Prostate gland (tissue), 2 donors: ENCODE measurements at regions not wholly inside any gene's neighbourhood (a gene's known extent, or its start where the extent isn't known, plus 50 kb on each side); places are given as distances from the start of the nearest gene placed in this dataset.

ENCODE experiments used
- DNase-seq: peaks from one replicate; pipeline ENCODE4 v3.0.0-alpha.2; 2019; ENCODE audit warnings: low spot score
- H3K27ac ChIP-seq, 2 donors: fragments of 200-600 bp; sonication (generic); 2 replicates each; pipeline ENCODE4 v1.5.1; 2017 to 2019
- H3K27me3 ChIP-seq: fragments of 200-600 bp; sonication (generic); replicated peaks from 2 replicates; pipeline ENCODE4 v1.5.1; 2019; ENCODE audit not compliant: insufficient read depth
- H3K36me3 ChIP-seq, 2 donors: fragments of 200-600 bp; sonication (generic); 1 replicate in 1 of 2; 2 replicates in 1 of 2; pipeline versions ENCODE4 v1.5.1 to v1.8.1; 2017 to 2019
- H3K4me1 ChIP-seq: fragments of 200-600 bp; sonication (generic); replicated peaks from 2 replicates; pipeline ENCODE4 v1.5.1; 2019
- H3K4me3 ChIP-seq, 2 donors: fragments of 200-600 bp; sonication (generic); 2 replicates each; pipeline ENCODE4 v1.5.1; 2017 to 2019
- H3K9me3 ChIP-seq: fragments of 200-600 bp; sonication (generic); 2 replicates; pipeline ENCODE4 v1.5.1; 2017
- CTCF ChIP-seq, 4 experiments: fragments of 200-600 bp in 2 of 4; fragments of 450-650 bp in 2 of 4; sonication (generic) in 2 of 4; IDR thresholded peaks; 1 replicate in 3 of 4; 2 replicates in 1 of 4; pipeline ENCODE4 v1.5.1; 2016 to 2019; ENCODE audit warnings: antibody characterized with exemption in 4 of 4, mild to moderate bottlenecking in 2 of 4, moderate library complexity in 2 of 4
- POLR2A ChIP-seq: fragments of 450-650 bp; IDR thresholded peaks from one replicate; pipeline ENCODE4 v1.6.1; 2016; ENCODE audit warnings: antibody characterized with exemption, mild to moderate bottlenecking
- POLR2AphosphoS5 ChIP-seq: sonication (generic); formaldehyde crosslinking; IDR thresholded peaks from one replicate; pipeline ENCODE4 v1.6.1; 2017; ENCODE audit warnings: antibody characterized with exemption
- WGBS: methylation state at CpG from one replicate; pipeline ENCODE4 v1.1.5; 2018; 5-methylcytosine and 5-hydroxymethylcytosine counted together
- intact Hi-C: fragments of 100-400 bp; cut with DNase I; formaldehyde crosslinking; loops from one replicate; pipeline ENCODE4 v1.14.2; 2022

GRCh38 chr11:45394294-45395085 is 108.3 kb upstream of the SYT13 start:
- 88% methylated on average over 8 of the region's 8 CpGs for WGBS
- intact Hi-C loops, result no loop called here
- H3K4me3 ChIP-seq, result no peak overlapping the region

GRCh38 chr11:45393826-45394225 is 107.7 kb upstream of the SYT13 start:
- Histone ChIP-seq H3K9me3 (no peaks in the 10 kb centered on the region), H3K4me3 (no peak overlapping the region), H3K27ac (no peak overlapping the region), H3K36me3 (no peaks in the 10 kb centered on the region), H3K4me1 (no peaks in the 10 kb centered on the region), H3K27me3 (no peaks in the 10 kb centered on the region)
- TF ChIP-seq POLR2AphosphoS5 (no peak), POLR2A (no peak), CTCF (IDR thresholded peaks at IDR 0.05) (no peak)
- 92% methylated on average over 11 of the region's 11 CpGs for WGBS
- DNase-seq, result no peak
- intact Hi-C loops, result no loop called here

More at GRCh38 chr11:45394294-45395085, 108.3 kb upstream of the SYT13 start:
- Histone ChIP-seq H3K9me3 (no peaks in the 10 kb centered on the region), H3K36me3 (no peaks in the 10 kb centered on the region), H3K27ac (no peak overlapping the region), H3K4me1 (no peaks in the 10 kb centered on the region), H3K27me3 (no peaks in the 10 kb centered on the region)
- no peak for TF ChIP-seq POLR2AphosphoS5
- no peak for TF ChIP-seq CTCF (IDR thresholded peaks at IDR 0.05)
- TF ChIP-seq POLR2A, result no peak
- DNase-seq, result no peak

GRCh38 chr11:45393334-45393733 is 107.2 kb upstream of the SYT13 start:
- Histone ChIP-seq H3K27me3 (no peaks in the 10 kb centered on the region), H3K36me3 (no peaks in the 10 kb centered on the region), H3K4me1 (no peaks in the 10 kb centered on the region), H3K27ac (no peak overlapping the region), H3K4me3 (no peak overlapping the region), H3K9me3 (no peaks in the 10 kb centered on the region)
- DNase-seq, result no peak
- 78% methylated on average over 6 of the region's 6 CpGs for WGBS
- TF ChIP-seq CTCF (IDR thresholded peaks at IDR 0.05), result no peak
- TF ChIP-seq POLR2AphosphoS5, result no peak
- TF ChIP-seq POLR2A, result no peak
- intact Hi-C loops, result no loop called here

GRCh38 chr11:45392591-45393091 is 106.5 kb upstream of the SYT13 start:
- WGBS, result 64% methylated on average over 12 of the region's 12 CpGs
- H3K36me3 ChIP-seq, result no peaks in the 10 kb centered on the region
- H3K4me3 ChIP-seq, result no peak overlapping the region
- H3K27ac ChIP-seq, result no peak overlapping the region
- DNase-seq, result no peak
- no peaks in the 10 kb centered on the region for H3K4me1 ChIP-seq
- no peaks in the 10 kb centered on the region for H3K27me3 ChIP-seq
- intact Hi-C loops, result no loop called here
- no peaks in the 10 kb centered on the region for H3K9me3 ChIP-seq
- no peak for TF ChIP-seq POLR2A
- no peak for TF ChIP-seq CTCF (IDR thresholded peaks at IDR 0.05)
- no peak for TF ChIP-seq POLR2AphosphoS5

- WGBS, result 80% methylated on average over 7 of the region's 8 CpGs
- intact Hi-C loops, result no loop called here
- no peak for DNase-seq
- no peak for TF ChIP-seq POLR2A
- TF ChIP-seq POLR2AphosphoS5, result no peak
- TF ChIP-seq CTCF (IDR thresholded peaks at IDR 0.05), result no peak
- H3K27ac ChIP-seq, result no peak overlapping the region
- no peaks in the 10 kb centered on the region for H3K36me3 ChIP-seq
- no peaks in the 10 kb centered on the region for H3K4me1 ChIP-seq
- no peaks in the 10 kb centered on the region for H3K27me3 ChIP-seq
- no peaks in the 10 kb centered on the region for H3K9me3 ChIP-seq
- no peak overlapping the region for H3K4me3 ChIP-seq
Measured at GRCh38 chr11:45392154-45392553, 106.0 kb upstream of the SYT13 start.
